ENCODE measurements at regions not wholly inside any gene's neighbourhood (a gene's known extent, or its start where the extent isn't known, plus 50 kb on each side); places are given as distances from the start of the nearest gene placed in this dataset.

GRCh38 chr13:30560212-30560611, 57.5 kb upstream of the USPL1 start:
- no peak for DNase-seq (ENCODE audit: extremely low spot score, unreplicated experiment)
- H3K27ac Mint-ChIP-seq (ENCODE audit: unreplicated experiment): no peak overlapping the region
- TF ChIP-seq, protein P1, sequence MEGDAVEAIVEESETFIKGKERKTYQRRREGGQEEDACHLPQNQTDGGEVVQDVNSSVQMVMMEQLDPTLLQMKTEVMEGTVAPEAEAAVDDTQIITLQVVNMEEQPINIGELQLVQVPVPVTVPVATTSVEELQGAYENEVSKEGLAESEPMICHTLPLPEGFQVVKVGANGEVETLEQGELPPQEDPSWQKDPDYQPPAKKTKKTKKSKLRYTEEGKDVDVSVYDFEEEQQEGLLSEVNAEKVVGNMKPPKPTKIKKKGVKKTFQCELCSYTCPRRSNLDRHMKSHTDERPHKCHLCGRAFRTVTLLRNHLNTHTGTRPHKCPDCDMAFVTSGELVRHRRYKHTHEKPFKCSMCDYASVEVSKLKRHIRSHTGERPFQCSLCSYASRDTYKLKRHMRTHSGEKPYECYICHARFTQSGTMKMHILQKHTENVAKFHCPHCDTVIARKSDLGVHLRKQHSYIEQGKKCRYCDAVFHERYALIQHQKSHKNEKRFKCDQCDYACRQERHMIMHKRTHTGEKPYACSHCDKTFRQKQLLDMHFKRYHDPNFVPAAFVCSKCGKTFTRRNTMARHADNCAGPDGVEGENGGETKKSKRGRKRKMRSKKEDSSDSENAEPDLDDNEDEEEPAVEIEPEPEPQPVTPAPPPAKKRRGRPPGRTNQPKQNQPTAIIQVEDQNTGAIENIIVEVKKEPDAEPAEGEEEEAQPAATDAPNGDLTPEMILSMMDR (IDR thresholded peaks at IDR 0.05): no peak
- H3K4me3 Mint-ChIP-seq (ENCODE audit: unreplicated experiment): no peak overlapping the region
- H3K4me1 Mint-ChIP-seq (ENCODE audit: unreplicated experiment): peaks cover 2% of the 10 kb centered on the region
- no peaks in the 10 kb centered on the region for H3K9me3 Mint-ChIP-seq (ENCODE audit: unreplicated experiment)
- no peaks in the 10 kb centered on the region for H3K27me3 Mint-ChIP-seq (ENCODE audit: unreplicated experiment)
- H3K36me3 Mint-ChIP-seq (ENCODE audit: unreplicated experiment): no peaks in the 10 kb centered on the region

GRCh38 chr13:30561511-30561910, 56.2 kb upstream of the USPL1 start:
- Mint-ChIP-seq H3K27me3 (ENCODE audit: unreplicated experiment) (no peaks in the 10 kb centered on the region), H3K27ac (ENCODE audit: unreplicated experiment) (no peak overlapping the region), H3K9me3 (ENCODE audit: unreplicated experiment) (no peaks in the 10 kb centered on the region), H3K4me1 (ENCODE audit: unreplicated experiment) (peaks cover 2% of the 10 kb centered on the region), H3K36me3 (ENCODE audit: unreplicated experiment) (no peaks in the 10 kb centered on the region), H3K4me3 (ENCODE audit: unreplicated experiment) (no peak overlapping the region)
- DNase-seq (ENCODE audit: extremely low spot score, unreplicated experiment): no peak
- TF ChIP-seq, protein P1 (IDR thresholded peaks at IDR 0.05): no peak

DNA sequence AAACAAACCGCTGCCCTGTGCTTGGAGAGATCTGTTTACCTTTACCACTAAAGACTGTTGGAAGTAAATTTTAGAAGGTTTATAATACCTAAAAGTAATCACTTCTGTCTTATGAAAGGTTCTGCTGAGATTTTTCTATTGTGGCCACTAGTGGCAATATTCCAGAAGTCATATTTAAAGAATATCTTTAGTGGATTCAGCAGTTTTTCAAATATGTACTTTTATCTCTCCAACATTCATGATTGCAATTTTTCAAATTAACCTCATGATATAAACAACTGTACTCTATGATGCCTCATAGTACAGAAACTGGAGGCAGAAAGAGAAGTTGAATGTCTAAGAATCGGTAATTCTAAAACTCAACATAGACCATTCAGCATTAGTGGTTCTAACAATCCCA, 53.2 kb upstream of the USPL1 start:
- H3K36me3 Mint-ChIP-seq (ENCODE audit: unreplicated experiment): no peaks in the 10 kb centered on the region
- H3K27me3 Mint-ChIP-seq (ENCODE audit: unreplicated experiment): no peaks in the 10 kb centered on the region

GRCh38 chr13:30565658-30566057, 52.1 kb upstream of the USPL1 start:
- TF ChIP-seq, protein P1 (IDR thresholded peaks at IDR 0.05): no peak
- no peaks in the 10 kb centered on the region for H3K36me3 Mint-ChIP-seq (ENCODE audit: unreplicated experiment)

More for the DNA sequence above, 53.2 kb upstream of the USPL1 start:
- Mint-ChIP-seq H3K27ac (ENCODE audit: unreplicated experiment) (no peak overlapping the region), H3K4me3 (ENCODE audit: unreplicated experiment) (no peak overlapping the region), H3K9me3 (ENCODE audit: unreplicated experiment) (no peaks in the 10 kb centered on the region), H3K4me1 (ENCODE audit: unreplicated experiment) (peaks cover 3% of the 10 kb centered on the region)
- DNase-seq (ENCODE audit: extremely low spot score, unreplicated experiment): no peak
- TF ChIP-seq, protein P1 (IDR thresholded peaks at IDR 0.05): no peak

DNA sequence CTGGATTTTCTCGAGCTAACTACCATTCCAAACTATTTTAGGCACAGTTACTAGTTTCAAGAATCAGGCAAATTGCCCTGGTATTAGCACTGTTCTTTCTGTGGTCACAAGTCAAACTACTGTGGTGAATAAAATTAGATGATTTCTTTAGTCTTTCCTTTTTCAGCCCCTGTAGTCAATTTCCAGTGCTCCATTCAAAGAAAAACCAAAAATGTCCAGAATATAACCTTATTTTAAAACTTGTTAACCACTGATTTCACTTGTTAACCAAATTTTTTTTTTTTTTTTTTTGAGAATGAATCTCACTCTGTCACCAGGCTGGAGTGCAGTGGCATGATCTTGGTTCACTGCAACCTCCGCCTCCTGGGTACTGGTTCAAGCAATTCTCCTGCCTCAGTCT, 50.6 kb upstream of the USPL1 start:
- TF ChIP-seq, protein P1 (IDR thresholded peaks at IDR 0.05): no peak
- DNase-seq (ENCODE audit: extremely low spot score, unreplicated experiment): no peak
- Mint-ChIP-seq H3K36me3 (ENCODE audit: unreplicated experiment) (no peaks in the 10 kb centered on the region), H3K4me1 (ENCODE audit: unreplicated experiment) (peaks cover 17% of the 10 kb centered on the region), H3K27ac (ENCODE audit: unreplicated experiment) (no peak overlapping the region), H3K4me3 (ENCODE audit: unreplicated experiment) (no peak overlapping the region), H3K9me3 (ENCODE audit: unreplicated experiment) (no peaks in the 10 kb centered on the region), H3K27me3 (ENCODE audit: unreplicated experiment) (no peaks in the 10 kb centered on the region)

More at GRCh38 chr13:30565658-30566057, 52.1 kb upstream of the USPL1 start:
- H3K27me3 Mint-ChIP-seq (ENCODE audit: unreplicated experiment): no peaks in the 10 kb centered on the region
- H3K4me1 Mint-ChIP-seq (ENCODE audit: unreplicated experiment): peaks cover 15% of the 10 kb centered on the region
- DNase-seq (ENCODE audit: extremely low spot score, unreplicated experiment): no peak
- H3K27ac Mint-ChIP-seq (ENCODE audit: unreplicated experiment): no peak overlapping the region
- H3K4me3 Mint-ChIP-seq (ENCODE audit: unreplicated experiment): no peak overlapping the region
- H3K9me3 Mint-ChIP-seq (ENCODE audit: unreplicated experiment): no peaks in the 10 kb centered on the region
